T-helper 2 cell treated with Interferon-gamma antibody and Interleukin-4, amounts not matched to agents 5 μg/mL and 100 μg/mL, for 36 hours (primary cell): ENCODE measurements at regions not wholly inside any gene's neighbourhood (a gene's known extent, or its start where the extent isn't known, plus 50 kb on each side); places are given as distances from the start of the nearest gene placed in this dataset.

Experiments
- DNase-seq: peaks from one replicate; pipeline ENCODE4 v3.0.0; 2021; ENCODE audit warnings: low spot score
- H3K27ac Mint-ChIP-seq: one replicate; pipeline ENCODE4 v1.8.0; 2021; ENCODE audit warnings: mild to moderate bottlenecking, mixed read lengths
- H3K27me3 Mint-ChIP-seq: one replicate; pipeline ENCODE4 v1.8.0; 2021; ENCODE audit warnings: low read depth, mixed read lengths
- H3K36me3 Mint-ChIP-seq: one replicate; pipeline ENCODE4 v1.8.0; 2021; ENCODE audit warnings: low read depth, mixed read lengths
- H3K4me1 Mint-ChIP-seq: one replicate; pipeline ENCODE4 v1.8.0; 2021; ENCODE audit warnings: low read depth, mixed read lengths
- H3K4me3 Mint-ChIP-seq: one replicate; pipeline ENCODE4 v1.8.0; 2022; ENCODE audit warnings: mild to moderate bottlenecking, moderate library complexity, mixed read lengths
- H3K9me3 Mint-ChIP-seq: one replicate; pipeline ENCODE4 v1.8.0; 2021; ENCODE audit warnings: mixed read lengths

DNA sequence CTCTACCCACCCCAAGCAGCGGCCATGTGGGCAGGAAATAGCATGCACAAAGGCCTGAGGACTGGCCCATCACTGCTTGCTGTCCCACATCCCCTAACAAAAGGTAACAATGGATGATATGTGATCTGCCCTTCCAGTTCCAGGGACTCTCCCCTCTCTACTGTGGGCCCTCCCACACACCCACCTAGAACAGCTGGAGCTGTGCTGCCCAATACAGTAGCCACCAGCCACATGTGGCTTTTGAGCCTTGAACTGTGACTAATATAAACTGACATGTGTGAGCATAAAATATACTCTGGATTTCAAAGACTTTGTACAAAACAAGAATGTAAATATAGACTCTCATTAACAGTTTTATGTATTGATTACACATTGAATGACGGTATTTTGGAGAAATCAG is 78.1 kb downstream of the C5orf15 start:
- no peak for DNase-seq
- no peak overlapping the region for H3K27ac Mint-ChIP-seq
- H3K4me1 Mint-ChIP-seq = no peaks in the 10 kb centered on the region
- H3K4me3 Mint-ChIP-seq = no peak overlapping the region
- H3K36me3 Mint-ChIP-seq = no peaks in the 10 kb centered on the region
- no peaks in the 10 kb centered on the region for H3K9me3 Mint-ChIP-seq
- H3K27me3 Mint-ChIP-seq = no peaks in the 10 kb centered on the region

DNA sequence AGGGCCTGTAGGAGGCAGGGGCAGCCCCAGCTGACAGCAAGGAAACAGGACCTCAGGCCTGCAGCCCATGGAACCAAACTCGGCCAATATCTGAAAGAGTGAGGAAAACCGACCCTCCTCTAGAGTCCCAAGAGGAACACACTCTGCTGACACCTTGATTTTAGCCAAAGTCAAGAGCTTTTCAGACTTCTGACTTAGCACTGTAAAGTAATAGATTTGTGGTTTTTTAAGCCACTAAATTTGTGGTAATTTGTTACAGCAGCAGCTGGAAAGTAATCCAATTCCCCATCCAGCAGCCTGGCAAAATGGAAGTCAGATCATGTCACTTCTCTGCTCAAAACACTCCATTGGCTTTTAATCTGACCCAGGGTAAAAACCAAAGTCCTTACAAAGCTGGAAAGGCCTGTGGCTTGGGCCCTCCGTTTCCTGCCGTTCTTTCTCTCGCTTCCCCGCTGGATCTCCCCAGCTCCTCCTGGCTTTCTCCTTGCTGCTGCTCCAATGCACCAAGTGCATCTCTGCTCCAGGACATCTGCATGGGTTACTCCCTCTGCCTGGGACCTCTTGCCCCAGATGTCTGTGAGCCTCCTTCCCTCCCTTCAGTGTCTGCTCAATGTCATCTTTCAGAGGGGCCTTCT is 79.0 kb downstream of the C5orf15 start:
- H3K27me3 Mint-ChIP-seq = no peaks in the 10 kb centered on the region
- no peak overlapping the region for H3K4me3 Mint-ChIP-seq
- H3K9me3 Mint-ChIP-seq = no peaks in the 10 kb centered on the region
- H3K36me3 Mint-ChIP-seq = no peaks in the 10 kb centered on the region
- no peak overlapping the region for H3K27ac Mint-ChIP-seq
- DNase-seq = no peak
- no peaks in the 10 kb centered on the region for H3K4me1 Mint-ChIP-seq

DNA sequence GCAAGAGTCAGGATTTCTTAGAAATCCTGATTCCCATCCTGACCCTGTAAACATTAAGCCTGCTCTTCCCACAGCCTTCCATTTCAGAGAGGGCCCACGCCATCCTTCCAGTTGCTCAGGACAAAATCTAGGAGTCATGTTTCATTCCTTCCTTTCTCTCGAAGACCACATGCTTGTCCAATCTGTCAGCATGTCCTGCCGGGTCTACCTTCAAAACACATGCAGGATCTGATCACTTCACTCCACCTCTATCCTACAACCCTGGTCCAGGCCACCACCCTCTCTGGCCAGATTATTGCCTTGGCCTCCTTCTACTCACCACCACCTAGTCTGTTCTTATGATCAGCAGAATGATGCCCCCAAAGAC is 79.8 kb downstream of the C5orf15 start:
- DNase-seq = no peak
- Mint-ChIP-seq H3K4me3 (no peak overlapping the region), H3K36me3 (no peaks in the 10 kb centered on the region), H3K9me3 (no peaks in the 10 kb centered on the region), H3K27ac (no peak overlapping the region), H3K27me3 (no peaks in the 10 kb centered on the region), H3K4me1 (no peaks in the 10 kb centered on the region)

DNA sequence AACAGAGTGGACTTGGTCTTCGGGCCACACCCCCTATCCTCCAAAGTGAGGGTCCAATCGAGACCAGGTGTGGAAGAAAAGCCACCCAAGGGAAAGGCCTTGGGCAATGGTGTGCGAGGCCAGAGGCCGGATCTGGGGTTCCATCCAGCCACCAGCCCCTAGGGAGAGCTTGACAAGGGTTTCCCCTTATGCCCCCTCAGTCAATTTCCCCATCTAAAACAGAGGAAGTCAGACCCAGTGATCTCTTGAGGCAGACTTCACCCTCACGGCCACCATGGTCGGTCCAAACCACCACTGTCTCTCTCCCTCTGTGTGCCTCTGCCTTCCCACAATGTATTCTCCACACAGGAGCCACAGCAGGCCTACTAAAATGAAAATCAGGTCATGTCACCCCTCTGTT is 82.9 kb downstream of the C5orf15 start:
- Mint-ChIP-seq H3K36me3 (no peaks in the 10 kb centered on the region), H3K4me1 (no peaks in the 10 kb centered on the region), H3K27me3 (no peaks in the 10 kb centered on the region), H3K9me3 (no peaks in the 10 kb centered on the region), H3K4me3 (no peak overlapping the region), H3K27ac (no peak overlapping the region)
- no peak for DNase-seq

DNA sequence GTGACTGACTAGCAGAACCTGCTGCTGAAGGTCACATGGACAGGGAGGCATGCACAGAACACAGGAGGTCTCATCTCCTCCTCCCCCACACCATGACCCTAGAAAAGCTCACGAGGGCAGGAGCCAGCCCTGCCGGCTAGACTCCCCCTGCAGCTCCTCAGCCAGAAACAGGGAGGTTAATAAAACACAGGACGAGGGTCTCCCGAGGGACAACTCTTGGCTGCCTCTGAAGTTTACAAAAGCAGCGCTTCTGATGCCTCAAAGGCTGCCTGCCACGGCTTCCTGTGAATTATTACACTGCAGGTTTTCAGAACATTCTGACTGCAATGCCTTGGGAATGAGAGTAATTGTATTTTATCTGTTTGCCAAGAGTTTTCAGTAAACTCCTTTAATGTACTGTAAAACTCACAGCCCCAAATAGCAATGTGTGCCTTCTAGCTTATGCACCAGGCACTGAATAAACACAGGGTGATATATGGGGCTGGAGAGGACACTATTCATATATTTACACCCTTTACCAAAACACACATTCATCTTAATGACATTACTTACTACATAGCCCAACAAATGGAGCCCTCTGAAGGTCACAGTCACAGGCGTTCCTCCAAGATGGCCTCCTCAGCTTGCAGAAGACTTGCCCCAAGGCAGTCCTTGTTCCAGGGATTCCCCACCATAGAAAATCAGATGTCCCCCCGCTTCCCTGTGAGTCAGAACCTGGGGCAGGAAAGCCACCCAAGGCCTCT is 83.7 kb downstream of the C5orf15 start:
- no peak for DNase-seq
- Mint-ChIP-seq H3K4me3 (no peak overlapping the region), H3K4me1 (no peaks in the 10 kb centered on the region), H3K27me3 (no peaks in the 10 kb centered on the region), H3K36me3 (no peaks in the 10 kb centered on the region), H3K9me3 (no peaks in the 10 kb centered on the region), H3K27ac (no peak overlapping the region)

DNA sequence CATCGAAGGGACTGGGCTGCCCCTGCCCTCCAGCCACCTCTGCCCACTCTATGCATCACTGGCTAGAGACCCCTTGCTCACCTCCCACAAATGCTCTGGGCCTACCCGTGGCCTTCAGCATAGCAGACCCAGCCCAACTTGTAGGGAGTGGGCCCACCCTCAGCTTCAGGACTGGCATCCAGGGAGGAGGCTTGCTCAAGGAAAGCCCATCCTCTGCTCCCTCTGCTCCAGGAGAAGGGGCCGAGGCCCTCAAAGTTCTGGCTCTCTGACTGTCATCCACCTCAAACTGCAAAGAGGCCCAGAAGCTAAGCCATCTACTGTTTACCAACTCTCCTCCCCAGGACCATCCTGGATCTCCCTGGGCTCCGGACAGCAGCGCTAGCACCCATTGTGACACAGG is 84.5 kb downstream of the C5orf15 start:
- H3K9me3 Mint-ChIP-seq = no peaks in the 10 kb centered on the region
- no peaks in the 10 kb centered on the region for H3K4me1 Mint-ChIP-seq

DNA sequence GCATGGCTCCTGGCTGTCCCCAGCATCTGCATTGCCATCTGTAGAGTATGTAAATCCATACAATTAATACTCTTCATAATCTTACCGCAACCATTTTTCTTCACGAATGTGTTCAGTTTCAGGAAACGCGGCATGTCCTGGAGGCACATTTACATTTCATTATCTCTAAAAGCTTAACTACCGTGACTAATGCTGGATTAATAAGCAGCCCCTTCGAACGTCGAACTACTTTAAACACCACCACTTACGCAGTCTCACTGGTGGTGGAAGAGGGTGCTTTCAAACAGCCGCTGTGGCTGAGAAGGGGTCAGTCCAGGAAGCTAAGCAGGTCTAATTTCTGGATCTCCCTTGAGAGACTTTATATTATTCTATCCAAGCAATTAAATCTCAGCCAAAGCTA is 85.6 kb downstream of the C5orf15 start:
- Mint-ChIP-seq H3K4me1 (no peaks in the 10 kb centered on the region), H3K4me3 (no peak overlapping the region), H3K36me3 (no peaks in the 10 kb centered on the region), H3K27me3 (no peaks in the 10 kb centered on the region), H3K9me3 (no peaks in the 10 kb centered on the region), H3K27ac (no peak overlapping the region)
- DNase-seq = no peak

More for the DNA sequence above, 84.5 kb downstream of the C5orf15 start:
- Mint-ChIP-seq H3K4me3 (no peak overlapping the region), H3K27me3 (no peaks in the 10 kb centered on the region), H3K36me3 (no peaks in the 10 kb centered on the region), H3K27ac (no peak overlapping the region)
- DNase-seq = no peak

DNA sequence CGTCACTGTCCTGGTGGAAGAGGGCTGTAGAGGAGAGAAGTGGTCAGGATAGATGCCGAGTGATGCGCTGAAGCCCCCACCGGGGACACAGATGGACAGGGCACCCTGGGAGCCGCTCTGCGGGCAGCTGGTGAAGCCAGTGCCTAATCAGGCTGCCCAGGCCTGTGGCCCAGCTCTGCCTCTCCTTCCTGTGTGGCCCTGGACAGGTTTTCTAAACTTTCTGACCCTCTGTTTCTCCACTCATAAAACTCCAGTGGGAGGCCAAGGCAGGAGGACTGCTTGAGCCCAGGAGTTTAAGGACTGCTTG is 86.1 kb downstream of the C5orf15 start:
- Mint-ChIP-seq H3K27ac (no peak overlapping the region), H3K27me3 (no peaks in the 10 kb centered on the region), H3K9me3 (no peaks in the 10 kb centered on the region)

DNA sequence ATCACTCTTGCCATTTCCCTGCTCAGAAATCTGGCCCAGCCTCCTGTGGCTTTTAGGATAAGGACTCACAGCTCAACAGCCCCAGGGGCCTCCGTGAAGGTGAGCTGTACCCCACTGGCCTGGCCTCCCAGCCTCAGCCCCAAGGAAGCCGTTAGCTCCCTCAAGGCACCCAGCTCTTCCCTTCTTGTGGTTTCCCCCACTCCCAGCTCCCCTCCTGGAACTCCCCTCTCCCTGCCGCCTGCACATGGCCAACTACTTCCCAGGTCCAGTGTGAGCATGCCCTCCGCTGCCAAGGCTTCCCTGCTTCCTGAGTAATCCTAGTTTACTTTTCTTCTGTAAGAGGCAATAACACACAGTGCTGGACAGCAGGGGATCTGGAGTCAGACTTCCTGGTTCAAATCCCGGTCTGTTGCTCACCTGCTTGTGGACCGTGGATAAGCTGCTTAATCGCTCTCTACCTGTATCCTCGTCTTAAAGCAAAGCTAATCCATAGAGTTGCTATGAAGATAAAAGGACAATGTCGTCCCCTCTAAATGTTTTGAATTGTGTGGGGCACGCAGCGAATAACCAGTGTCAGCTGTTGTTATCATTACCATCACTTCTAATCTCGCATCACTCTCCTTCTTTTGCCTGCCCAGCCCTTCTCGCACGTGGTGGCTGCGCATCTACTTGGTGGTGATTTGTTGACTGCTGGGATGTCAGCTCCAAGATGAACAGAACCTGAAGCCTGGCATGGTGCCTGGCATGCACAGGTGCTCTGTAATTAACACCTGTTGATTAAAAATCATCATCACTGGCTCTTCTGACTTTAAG is 86.6 kb downstream of the C5orf15 start:
- Mint-ChIP-seq H3K27me3 (no peaks in the 10 kb centered on the region), H3K4me1 (no peaks in the 10 kb centered on the region), H3K9me3 (no peaks in the 10 kb centered on the region), H3K27ac (no peak overlapping the region), H3K4me3 (no peak overlapping the region), H3K36me3 (no peaks in the 10 kb centered on the region)
- no peak for DNase-seq

More for the DNA sequence above, 86.1 kb downstream of the C5orf15 start:
- DNase-seq = no peak
- Mint-ChIP-seq H3K36me3 (no peaks in the 10 kb centered on the region), H3K4me1 (no peaks in the 10 kb centered on the region), H3K4me3 (no peak overlapping the region)

DNA sequence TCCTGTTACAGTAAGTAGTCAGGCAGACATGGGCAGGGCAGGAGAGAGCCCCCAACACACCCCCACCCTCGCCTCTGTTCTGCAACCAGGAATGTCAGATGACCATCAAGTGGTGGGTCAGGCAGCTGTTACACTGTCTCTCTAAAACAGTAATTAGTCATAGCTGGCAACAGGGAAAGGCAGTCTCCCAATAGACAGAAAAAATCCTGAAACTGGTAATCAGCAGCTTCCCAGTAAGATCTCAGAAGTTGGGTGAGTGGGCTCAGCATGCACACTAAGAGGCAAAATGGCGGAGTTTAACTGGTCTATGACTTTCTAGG is 90.2 kb downstream of the C5orf15 start:
- no peak for DNase-seq
- Mint-ChIP-seq H3K36me3 (no peaks in the 10 kb centered on the region), H3K27me3 (no peaks in the 10 kb centered on the region), H3K27ac (no peak overlapping the region), H3K4me1 (no peaks in the 10 kb centered on the region), H3K4me3 (no peak overlapping the region), H3K9me3 (peaks cover 8% of the 10 kb centered on the region)

DNA sequence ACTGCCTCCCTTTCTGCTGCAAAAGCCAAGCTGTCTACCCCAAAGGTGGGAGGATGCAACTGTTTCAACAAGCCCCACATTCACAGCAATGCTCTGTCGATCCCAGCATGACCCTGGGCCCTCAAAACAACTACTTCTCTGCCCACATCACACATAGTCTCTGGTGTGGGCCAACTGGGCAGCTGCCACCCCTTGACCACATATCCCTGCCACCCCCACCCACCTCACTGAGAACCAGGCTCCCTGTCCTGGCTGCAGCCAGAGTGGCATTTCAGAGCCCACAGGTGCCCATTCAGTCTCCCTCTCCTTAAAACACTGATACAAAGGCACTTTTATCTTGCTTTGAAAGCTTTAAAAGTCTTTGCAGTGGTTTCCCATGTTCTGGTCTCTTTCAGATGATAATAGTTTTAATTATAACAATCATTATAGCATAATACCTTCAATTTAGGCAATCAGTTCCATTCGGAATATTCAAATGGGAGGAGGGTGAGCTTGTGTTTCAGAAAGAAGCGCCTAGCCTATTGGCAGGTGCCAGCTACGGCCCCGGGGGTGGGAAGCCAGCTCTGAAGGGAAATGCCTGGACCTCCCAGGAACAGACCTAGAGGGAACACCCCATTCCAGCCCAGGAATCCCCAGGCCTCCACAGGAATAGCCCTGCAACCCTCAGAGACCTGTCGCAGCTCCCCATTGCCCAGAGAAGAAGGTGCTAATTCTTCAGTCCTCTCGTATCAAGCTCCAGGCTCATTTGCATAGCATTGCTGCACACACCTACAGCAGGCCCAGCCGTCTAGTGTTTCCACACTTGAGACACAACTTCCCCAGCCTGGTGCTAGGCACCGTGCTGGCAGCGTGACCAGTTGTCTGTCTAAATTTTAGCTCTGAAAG is 90.8 kb downstream of the C5orf15 start:
- Mint-ChIP-seq H3K4me3 (no peak overlapping the region), H3K27ac (no peak overlapping the region), H3K36me3 (no peaks in the 10 kb centered on the region), H3K9me3 (peaks cover 8% of the 10 kb centered on the region), H3K4me1 (no peaks in the 10 kb centered on the region), H3K27me3 (no peaks in the 10 kb centered on the region)
- no peak for DNase-seq

DNA sequence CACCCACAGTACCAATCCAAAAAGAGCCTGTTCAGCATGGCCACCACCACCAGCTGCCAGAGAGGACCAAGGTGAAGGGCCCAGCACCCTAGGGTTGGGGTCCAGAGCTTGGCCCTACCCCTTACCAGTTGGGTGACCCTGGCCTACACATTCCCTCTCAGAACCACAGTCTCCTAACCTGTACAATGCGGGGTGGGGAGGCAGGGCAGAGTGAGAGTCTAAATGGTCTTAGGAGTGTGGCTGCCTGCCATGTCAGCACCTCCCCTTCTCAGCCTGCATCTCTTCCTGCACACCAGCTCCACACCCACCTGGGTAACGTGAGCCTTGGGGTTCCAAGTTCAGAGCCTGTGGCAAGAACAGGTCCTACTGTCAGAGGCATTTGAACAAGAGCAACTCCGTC is 92.2 kb downstream of the C5orf15 start:
- Mint-ChIP-seq H3K9me3 (peaks cover 8% of the 10 kb centered on the region), H3K36me3 (no peaks in the 10 kb centered on the region), H3K4me3 (no peak overlapping the region), H3K27me3 (no peaks in the 10 kb centered on the region), H3K27ac (no peak overlapping the region), H3K4me1 (no peaks in the 10 kb centered on the region)
- DNase-seq = no peak

DNA sequence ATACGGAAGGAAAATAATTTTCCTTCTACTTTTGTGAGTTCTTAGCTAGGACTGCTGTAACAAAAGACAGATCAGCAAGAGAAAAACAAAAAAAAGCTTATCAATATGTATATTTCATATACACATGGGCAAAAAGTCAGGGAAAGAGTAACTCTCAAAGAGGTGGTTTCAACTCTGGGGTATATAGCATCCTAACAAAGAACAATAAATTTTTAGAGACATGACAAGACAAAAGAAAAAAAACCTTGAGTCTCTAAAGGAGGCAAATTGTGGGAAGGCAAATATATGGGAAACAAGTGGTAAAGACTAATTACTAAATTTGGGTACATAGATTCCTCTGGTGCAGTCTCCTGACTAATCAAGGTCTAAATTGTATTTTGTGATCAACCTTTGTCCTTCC is 93.2 kb downstream of the C5orf15 start:
- DNase-seq = no peak
- peaks cover 3% of the 10 kb centered on the region for H3K4me1 Mint-ChIP-seq
- H3K27ac Mint-ChIP-seq = no peak overlapping the region
- H3K36me3 Mint-ChIP-seq = no peaks in the 10 kb centered on the region
- H3K27me3 Mint-ChIP-seq = no peaks in the 10 kb centered on the region
- H3K4me3 Mint-ChIP-seq = no peak overlapping the region
- peaks cover 8% of the 10 kb centered on the region for H3K9me3 Mint-ChIP-seq

DNA sequence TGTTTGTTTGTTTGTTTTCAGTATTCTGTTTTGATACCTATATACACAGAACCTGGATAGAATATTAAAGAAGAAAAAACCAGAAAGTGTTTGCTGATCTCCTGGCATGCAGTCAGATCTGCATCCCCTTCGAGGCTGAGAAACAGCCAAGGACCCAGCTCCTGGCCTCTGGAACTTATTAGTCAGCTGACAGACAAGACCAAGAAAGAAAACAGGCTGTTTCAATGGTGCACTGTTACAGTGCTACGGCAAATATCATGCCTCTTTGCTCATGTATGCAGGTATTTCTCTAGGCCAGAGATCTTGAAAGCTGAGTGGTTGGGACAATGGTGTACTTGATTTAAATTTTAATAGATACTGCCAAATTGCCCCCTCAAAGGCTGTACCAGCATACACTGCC is 95.0 kb downstream of the C5orf15 start:
- Mint-ChIP-seq H3K36me3 (no peaks in the 10 kb centered on the region), H3K27ac (no peak overlapping the region), H3K4me1 (peaks cover 10% of the 10 kb centered on the region), H3K27me3 (no peaks in the 10 kb centered on the region), H3K9me3 (peaks cover 8% of the 10 kb centered on the region), H3K4me3 (no peak overlapping the region)
- no peak for DNase-seq
